ENCODE measurements at regions not wholly inside any gene's neighbourhood (a gene's known extent, or its start where the extent isn't known, plus 50 kb on each side); places are given as distances from the start of the nearest gene placed in this dataset.

DNA sequence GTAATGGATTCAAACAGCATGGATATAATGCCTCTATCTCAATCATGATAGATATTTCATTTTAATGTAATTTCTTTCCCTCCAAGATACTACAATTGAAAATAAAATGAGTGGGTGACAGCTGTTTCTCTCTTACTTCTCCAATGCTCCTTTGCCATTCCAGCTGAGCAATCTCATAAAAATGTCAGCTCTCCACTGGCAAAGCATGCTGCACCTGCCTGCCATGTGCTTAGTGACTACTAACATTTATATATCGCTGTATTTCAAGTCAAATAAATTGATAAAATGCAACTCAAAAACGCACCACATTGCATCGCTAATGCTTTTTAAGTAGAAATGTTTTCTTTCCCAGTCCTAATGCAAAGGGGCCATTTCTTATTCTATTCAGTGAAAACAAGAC is 1093.9 kb downstream of the CBLN2 start:
- H4K20me1 ChIP-seq (ENCODE audit: insufficient read depth, low read length) = no peaks in the 10 kb centered on the region
- no peaks in the 10 kb centered on the region for H3K9me3 ChIP-seq (ENCODE audit: insufficient read depth, low read length, severe bottlenecking)
- no peak overlapping the region for H2AFZ ChIP-seq (ENCODE audit: low read depth, low read length)
- no peak overlapping the region for H3K4me3 ChIP-seq (ENCODE audit: low read depth in 1 of 2, low read length in 2 of 2)
- no peak for ATAC-seq (ENCODE audit: insufficient read depth, low read depth)
- H3K27ac ChIP-seq (ENCODE audit: low read length) = no peak overlapping the region
- no peak overlapping the region for H3K9ac ChIP-seq (ENCODE audit: low read depth, low read length)
- H3K4me1 ChIP-seq (ENCODE audit: insufficient read depth, low read length) = no peaks in the 10 kb centered on the region
- H3K36me3 ChIP-seq (ENCODE audit: insufficient read depth, low read length) = no peaks in the 10 kb centered on the region
- no peaks in the 10 kb centered on the region for H3K79me2 ChIP-seq (ENCODE audit: insufficient read depth, low read length)
- no peak overlapping the region for H3K4me2 ChIP-seq (ENCODE audit: insufficient read depth, low read length)
- TF ChIP-seq, protein P1, sequence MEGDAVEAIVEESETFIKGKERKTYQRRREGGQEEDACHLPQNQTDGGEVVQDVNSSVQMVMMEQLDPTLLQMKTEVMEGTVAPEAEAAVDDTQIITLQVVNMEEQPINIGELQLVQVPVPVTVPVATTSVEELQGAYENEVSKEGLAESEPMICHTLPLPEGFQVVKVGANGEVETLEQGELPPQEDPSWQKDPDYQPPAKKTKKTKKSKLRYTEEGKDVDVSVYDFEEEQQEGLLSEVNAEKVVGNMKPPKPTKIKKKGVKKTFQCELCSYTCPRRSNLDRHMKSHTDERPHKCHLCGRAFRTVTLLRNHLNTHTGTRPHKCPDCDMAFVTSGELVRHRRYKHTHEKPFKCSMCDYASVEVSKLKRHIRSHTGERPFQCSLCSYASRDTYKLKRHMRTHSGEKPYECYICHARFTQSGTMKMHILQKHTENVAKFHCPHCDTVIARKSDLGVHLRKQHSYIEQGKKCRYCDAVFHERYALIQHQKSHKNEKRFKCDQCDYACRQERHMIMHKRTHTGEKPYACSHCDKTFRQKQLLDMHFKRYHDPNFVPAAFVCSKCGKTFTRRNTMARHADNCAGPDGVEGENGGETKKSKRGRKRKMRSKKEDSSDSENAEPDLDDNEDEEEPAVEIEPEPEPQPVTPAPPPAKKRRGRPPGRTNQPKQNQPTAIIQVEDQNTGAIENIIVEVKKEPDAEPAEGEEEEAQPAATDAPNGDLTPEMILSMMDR (IDR thresholded peaks at IDR 0.05; ENCODE audit: borderline replicate concordance, extremely low read depth, low read length, poor library complexity, severe bottlenecking) = no peak
- no peak for TF ChIP-seq EZH2 (IDR thresholded peaks at IDR 0.05; ENCODE audit: borderline replicate concordance, low read depth, low read length, severe bottlenecking)
- DNase-seq = no peak
- no peaks in the 10 kb centered on the region for H3K27me3 ChIP-seq (ENCODE audit: insufficient read depth, low read length, poor library complexity)

DNA sequence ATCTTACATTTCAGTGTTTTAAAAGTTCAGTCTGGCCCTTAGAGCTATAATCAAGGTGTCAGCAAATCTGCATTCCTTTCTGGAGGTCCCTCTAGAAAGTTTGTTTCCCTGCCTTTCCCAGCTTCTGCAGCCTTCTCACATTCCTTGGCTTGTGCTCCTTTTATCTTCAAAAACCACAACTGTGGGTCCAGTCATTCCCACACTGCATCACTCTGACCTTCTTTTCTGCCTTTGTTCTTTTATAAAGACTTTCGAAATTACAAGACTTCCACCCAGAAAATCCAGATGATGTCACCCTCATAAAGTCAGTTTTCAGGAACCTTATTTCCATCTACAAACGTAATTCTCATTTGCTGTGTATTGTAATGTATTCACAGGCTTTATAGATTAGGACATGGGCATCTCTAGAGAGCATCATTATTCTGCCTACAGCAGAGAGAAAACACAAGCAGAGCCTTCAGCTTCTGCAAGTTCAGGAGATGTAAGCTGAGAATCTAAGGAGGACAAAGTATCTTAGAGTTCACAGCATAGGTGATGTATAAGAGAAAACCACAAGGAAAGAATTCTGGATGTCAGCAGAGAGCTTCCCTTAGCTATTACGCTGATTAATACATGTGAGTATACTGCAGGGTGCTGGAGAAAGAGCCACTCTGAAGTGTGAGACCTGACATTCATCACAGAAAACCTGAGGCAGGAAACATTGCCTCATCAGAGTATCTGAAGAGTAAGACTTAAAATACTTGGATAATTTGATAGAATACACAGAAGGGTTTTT is 1100.2 kb downstream of the CBLN2 start:
- Histone ChIP-seq H2AFZ (ENCODE audit: low read depth, low read length) (no peak overlapping the region), H3K4me2 (ENCODE audit: insufficient read depth, low read length) (no peak overlapping the region), H3K9me3 (ENCODE audit: insufficient read depth, low read length, severe bottlenecking) (no peaks in the 10 kb centered on the region), H3K79me2 (ENCODE audit: insufficient read depth, low read length) (no peaks in the 10 kb centered on the region), H3K27ac (ENCODE audit: low read length) (no peak overlapping the region), H3K9ac (ENCODE audit: low read depth, low read length) (no peak overlapping the region), H3K4me1 (ENCODE audit: insufficient read depth, low read length) (no peaks in the 10 kb centered on the region), H4K20me1 (ENCODE audit: insufficient read depth, low read length) (no peaks in the 10 kb centered on the region), H3K36me3 (ENCODE audit: insufficient read depth, low read length) (no peaks in the 10 kb centered on the region), H3K4me3 (ENCODE audit: low read depth in 1 of 2, low read length in 2 of 2) (no peak overlapping the region), H3K27me3 (ENCODE audit: insufficient read depth, low read length, poor library complexity) (no peaks in the 10 kb centered on the region)
- TF ChIP-seq EZH2 (IDR thresholded peaks at IDR 0.05; ENCODE audit: borderline replicate concordance, low read depth, low read length, severe bottlenecking) = no peak
- TF ChIP-seq, protein P1 (IDR thresholded peaks at IDR 0.05; ENCODE audit: borderline replicate concordance, extremely low read depth, low read length, poor library complexity, severe bottlenecking) = no peak
- DNase-seq (no peak), ATAC-seq (ENCODE audit: insufficient read depth, low read depth) (no peak)

- H3K79me2 ChIP-seq (ENCODE audit: insufficient read depth, low read length) = no peaks in the 10 kb centered on the region
- no peaks in the 10 kb centered on the region for H3K27me3 ChIP-seq (ENCODE audit: insufficient read depth, low read length, poor library complexity)
- no peaks in the 10 kb centered on the region for H3K36me3 ChIP-seq (ENCODE audit: insufficient read depth, low read length)
- no peak overlapping the region for H3K4me2 ChIP-seq (ENCODE audit: insufficient read depth, low read length)
- DNase-seq = no peak
- no peaks in the 10 kb centered on the region for H3K4me1 ChIP-seq (ENCODE audit: insufficient read depth, low read length)
- TF ChIP-seq, protein P1 (IDR thresholded peaks at IDR 0.05; ENCODE audit: borderline replicate concordance, extremely low read depth, low read length, poor library complexity, severe bottlenecking) = no peak
- no peak for TF ChIP-seq EZH2 (IDR thresholded peaks at IDR 0.05; ENCODE audit: borderline replicate concordance, low read depth, low read length, severe bottlenecking)
- no peak for ATAC-seq (ENCODE audit: insufficient read depth, low read depth)
- no peaks in the 10 kb centered on the region for H4K20me1 ChIP-seq (ENCODE audit: insufficient read depth, low read length)
- no peak overlapping the region for H2AFZ ChIP-seq (ENCODE audit: low read depth, low read length)
- no peak overlapping the region for H3K4me3 ChIP-seq (ENCODE audit: low read depth in 1 of 2, low read length in 2 of 2)
- H3K9me3 ChIP-seq (ENCODE audit: insufficient read depth, low read length, severe bottlenecking) = no peaks in the 10 kb centered on the region
- H3K27ac ChIP-seq (ENCODE audit: low read length) = no peak overlapping the region
- H3K9ac ChIP-seq (ENCODE audit: low read depth, low read length) = no peak overlapping the region
Measured at GRCh38 chr18:71442731-71443141, 1101.4 kb downstream of the CBLN2 start.
